ENCODE measurements at regions not wholly inside any gene's neighbourhood (a gene's known extent, or its start where the extent isn't known, plus 50 kb on each side); places are given as distances from the start of the nearest gene placed in this dataset.

- no peak for DNase-seq
Measured at GRCh38 chr13:75038393-75039113, 443.4 kb downstream of the TBC1D4 start.

DNA sequence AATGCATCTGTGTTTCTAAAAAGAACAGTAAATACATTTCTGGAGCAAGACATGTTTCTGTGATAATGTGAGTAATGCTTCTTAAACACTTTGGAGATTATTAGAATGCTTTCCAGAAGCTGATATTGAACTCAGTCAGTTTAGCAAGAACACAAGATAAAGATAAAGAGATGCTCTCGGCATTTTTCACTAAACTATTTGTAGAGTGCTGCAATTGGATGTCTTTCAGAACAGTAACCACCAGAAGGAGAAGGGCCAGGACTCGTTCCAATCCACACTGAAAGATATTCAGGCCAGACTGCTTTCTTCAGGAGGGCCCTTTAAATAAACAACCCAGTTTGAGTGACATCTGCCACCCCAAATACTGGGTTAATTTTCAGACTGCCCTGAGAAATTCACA is 456.0 kb downstream of the TBC1D4 start:
- DNase-seq: no peak

DNA sequence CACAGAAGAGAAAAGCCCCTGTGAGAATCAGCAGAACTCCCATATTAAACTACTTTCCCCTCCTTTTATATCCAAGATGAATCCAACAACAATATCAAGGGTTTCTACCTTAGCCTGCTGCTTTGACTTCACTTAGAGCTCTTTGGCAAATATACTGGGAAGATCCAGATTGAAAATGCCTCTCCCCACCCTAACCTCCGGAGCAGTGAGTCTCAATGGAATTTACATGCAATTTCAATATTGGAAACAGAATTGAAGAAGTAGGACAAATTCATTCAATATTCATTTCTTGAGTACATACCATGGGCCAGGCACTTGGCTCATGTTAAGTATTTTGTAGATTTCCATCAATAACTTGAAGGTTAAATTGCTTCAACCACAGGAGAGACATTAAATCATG is 457.4 kb downstream of the TBC1D4 start:
- no peak for DNase-seq

GRCh38 chr13:75023609-75024008 is 458.4 kb downstream of the TBC1D4 start:
- DNase-seq: no peak

GRCh38 chr13:75021151-75021550 is 460.8 kb downstream of the TBC1D4 start:
- DNase-seq: no peak

- no peak for DNase-seq
Measured at GRCh38 chr13:75016225-75016624, 465.7 kb downstream of the TBC1D4 start.

- no peak for DNase-seq
Measured at GRCh38 chr13:75013818-75014217, 468.2 kb downstream of the TBC1D4 start.

GRCh38 chr13:75010941-75011340 is 471.0 kb downstream of the TBC1D4 start:
- DNase-seq: no peak

- no peak for DNase-seq
Measured at GRCh38 chr13:75008926-75009325, 473.0 kb downstream of the TBC1D4 start.

- DNase-seq: no peak
Measured at GRCh38 chr13:74990992-74991391, 491.0 kb downstream of the TBC1D4 start.

- no peak for DNase-seq
Measured at GRCh38 chr13:74987124-74987690, 494.8 kb downstream of the TBC1D4 start.

GRCh38 chr13:74986609-74987008 is 495.4 kb downstream of the TBC1D4 start:
- DNase-seq: no peak

DNA sequence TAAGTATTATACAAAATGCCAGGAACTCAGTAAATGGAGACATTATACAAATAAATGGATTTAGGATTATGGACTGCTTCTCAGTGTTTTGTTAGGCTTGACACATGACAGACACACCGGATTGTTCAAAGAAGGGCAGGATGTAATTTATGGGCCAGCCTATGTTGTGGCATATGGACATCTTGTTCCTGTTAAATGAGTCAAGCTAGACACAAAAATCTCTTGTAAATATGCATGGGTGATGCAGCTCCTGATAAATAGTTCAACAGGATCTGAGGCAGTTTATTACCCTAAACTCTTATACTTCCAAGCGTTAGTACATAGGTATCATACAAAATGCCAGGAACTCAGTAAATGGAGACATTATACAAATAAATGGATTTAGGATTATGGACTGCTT is 502.3 kb downstream of the TBC1D4 start:
- DNase-seq: no peak

GRCh38 chr13:74978591-74978990 is 503.4 kb downstream of the TBC1D4 start:
- no peak for DNase-seq

- no peak for DNase-seq
Measured at GRCh38 chr13:74977498-74977897, 504.5 kb downstream of the TBC1D4 start.

- no peak for DNase-seq
Measured at GRCh38 chr13:74975111-74975510, 506.9 kb downstream of the TBC1D4 start.

- DNase-seq: no peak
Measured at GRCh38 chr13:74973935-74974879, 507.8 kb downstream of the TBC1D4 start.

DNA sequence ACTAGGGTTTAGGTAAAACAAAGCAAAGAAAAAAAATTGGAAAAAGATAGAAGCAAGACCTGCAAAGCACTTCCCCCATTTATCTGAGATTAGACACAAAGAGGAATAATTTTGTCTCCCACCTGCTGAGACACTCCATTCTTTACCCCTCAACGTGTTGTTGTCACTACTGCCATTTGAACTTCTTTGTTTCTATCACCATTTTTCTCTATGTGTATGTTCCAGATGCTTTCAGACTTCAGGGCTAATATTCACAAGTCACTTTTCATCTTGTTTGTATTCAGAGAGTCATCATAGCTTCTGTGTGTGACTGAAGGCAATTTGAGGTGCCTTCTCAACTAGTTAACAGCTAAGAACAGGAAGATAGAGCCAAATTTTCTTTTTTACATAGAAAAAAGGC is 512.5 kb downstream of the TBC1D4 start:
- no peak for DNase-seq

GRCh38 chr13:74966814-74967424 is 515.0 kb downstream of the TBC1D4 start:
- no peak for DNase-seq

- DNase-seq: no peak
Measured at GRCh38 chr13:74966275-74966674, 515.7 kb downstream of the TBC1D4 start.

GRCh38 chr13:74945637-74946036 is 536.3 kb downstream of the TBC1D4 start:
- no peak for DNase-seq

DNA sequence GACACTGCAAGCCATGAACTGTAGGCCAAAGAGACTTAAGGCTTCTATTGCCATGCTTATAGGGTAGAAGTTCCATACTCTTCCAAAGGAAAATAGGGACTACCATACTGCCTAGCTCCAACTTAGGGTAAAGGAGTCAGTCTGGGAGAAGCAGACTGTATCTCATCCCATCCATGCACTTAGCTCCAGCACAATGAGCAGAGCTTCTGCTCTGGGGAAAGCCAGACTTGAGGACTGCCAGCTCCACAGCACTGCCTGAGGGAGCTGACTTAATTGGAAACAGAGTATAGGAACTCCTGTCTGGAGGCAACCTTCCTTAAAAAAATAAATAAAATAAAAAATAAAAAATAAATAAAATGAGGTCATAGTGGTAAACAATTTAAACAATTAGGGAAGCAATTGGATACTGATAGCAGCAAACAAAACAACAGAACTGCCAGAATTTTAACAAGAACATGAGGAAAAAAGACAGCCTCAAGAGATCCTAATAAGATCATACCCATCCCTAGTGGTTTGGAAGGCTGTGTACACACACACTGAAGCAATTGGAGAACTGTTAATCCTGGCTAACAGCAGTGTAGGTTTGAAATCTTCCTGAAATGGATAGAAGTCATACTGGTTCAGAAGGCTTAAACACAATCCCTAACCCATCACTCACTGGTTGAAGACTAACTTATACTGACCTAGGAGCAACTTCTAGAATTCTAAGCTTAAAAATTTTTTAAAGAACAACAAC is 550.1 kb downstream of the TBC1D4 start:
- DNase-seq: no peak

Data from NCI-H1436 (cell line).